PC-3 (cell line): ENCODE measurements at regions not wholly inside any gene's neighbourhood (a gene's known extent, or its start where the extent isn't known, plus 50 kb on each side); places are given as distances from the start of the nearest gene placed in this dataset.

ENCODE experiments used
- ATAC-seq: fragments of 200-7000 bp; cut with Tn5 transposase; 2 replicates; pipeline ENCODE4 v1.9.1; 2020; ENCODE audit warnings: mild to moderate bottlenecking, moderate library complexity
- BruUV-seq: library from RNA; stranded (reverse); fragments of 400-500 nt; replicated peaks from 2 replicates; lab custom pipeline; 2021; lab: Mats Ljungman, UMichigan
- CTCF ChIA-PET: fragments of 300-600 bp; sonication (Branson Sonifier 250); formaldehyde crosslinking; loops from one replicate; lab custom pipeline; 2022; ENCODE audit warnings: antibody characterized with exemption; lab: Charles Lee
- POLR2A ChIA-PET: fragments of 300-600 bp; sonication (Branson Sonifier 250); formaldehyde crosslinking; loops from one replicate; lab custom pipeline; 2022; ENCODE audit warnings: antibody characterized with exemption; ENCODE audit not compliant: unreplicated experiment; lab: Charles Lee
- DNase-seq: peaks from one replicate; pipeline ENCODE4 v3.0.0-alpha.2; 2015
- H2AFZ ChIP-seq: fragments of 300-600 bp; sonication (generic); 2 replicates; pipeline ENCODE4 v1.6.0; 2016; ENCODE audit warnings: antibody characterized with exemption, low read length
- H3F3A ChIP-seq: fragments of 300-600 bp; sonication (generic); one replicate; pipeline ENCODE4 v1.6.0; 2017; ENCODE audit warnings: antibody characterized with exemption, low read length, control low read depth, mild to moderate bottlenecking; ENCODE audit not compliant: unreplicated experiment
- H3K27ac ChIP-seq: fragments of 300-600 bp; sonication (generic); 2 replicates; pipeline ENCODE4 v1.5.1; 2016; ENCODE audit warnings: mild to moderate bottlenecking, low read length
- H3K27me3 ChIP-seq: fragments of 300-600 bp; sonication (generic); 2 replicates; pipeline ENCODE4 v1.6.1; 2016; ENCODE audit warnings: low read length, mixed read lengths
- H3K36me3 ChIP-seq: fragments of 300-600 bp; sonication (generic); 2 replicates; pipeline ENCODE4 v1.6.1; 2016; ENCODE audit warnings: low read depth, mixed run types, low read length, mixed read lengths
- H3K4me1 ChIP-seq: fragments of 300-600 bp; sonication (generic); 2 replicates; pipeline ENCODE4 v1.5.1; 2016; ENCODE audit warnings: low read length; ENCODE audit not compliant: insufficient read depth
- H3K4me2 ChIP-seq: fragments of 300-600 bp; sonication (generic); 2 replicates; pipeline ENCODE4 v1.6.0; 2016; ENCODE audit warnings: low read length
- H3K4me3 ChIP-seq: fragments of 300-600 bp; sonication (generic); 2 replicates; pipeline ENCODE4 v1.5.1; 2016; ENCODE audit warnings: mild to moderate bottlenecking, low read length, mixed read lengths
- H3K79me2 ChIP-seq: fragments of 300-600 bp; sonication (generic); 2 replicates; pipeline ENCODE4 v1.6.1; 2017; ENCODE audit warnings: low read length, mixed read lengths
- H3K9ac ChIP-seq: fragments of 300-600 bp; sonication (generic); 2 replicates; pipeline ENCODE4 v1.6.0; 2016; ENCODE audit warnings: mild to moderate bottlenecking, low read length
- H3K9me2 ChIP-seq: fragments of 300-600 bp; sonication (generic); replicated peaks from 2 replicates; pipeline ENCODE4 v1.6.1; 2016; ENCODE audit warnings: mixed run types, low read length, mixed read lengths
- H3K9me3 ChIP-seq: fragments of 300-600 bp; sonication (generic); 2 replicates; pipeline ENCODE4 v1.6.1; 2016; ENCODE audit warnings: low read length, mixed read lengths
- H4K20me1 ChIP-seq: fragments of 300-600 bp; sonication (generic); 2 replicates; pipeline ENCODE4 v1.6.1; 2016; ENCODE audit warnings: low read length, mixed read lengths
- EZH2 ChIP-seq: fragments of 300-600 bp; sonication (generic); IDR thresholded peaks from one replicate; pipeline ENCODE4 v1.6.1; 2017; ENCODE audit warnings: antibody characterized with exemption, mild to moderate bottlenecking, low read length; ENCODE audit not compliant: unreplicated experiment
- EZH2phosphoT487 ChIP-seq: fragments of 300-600 bp; sonication (generic); IDR thresholded peaks from 2 replicates; pipeline ENCODE4 v1.6.1; 2018; ENCODE audit warnings: mild to moderate bottlenecking, antibody characterized with exemption, low read length, borderline replicate concordance
- intact Hi-C: fragments of 100-400 bp; cut with micrococcal nuclease; formaldehyde crosslinking; loops from 2 replicates; pipeline ENCODE4 v1.9.0; 2023
- TF ChIP-seq, protein P1 (sequence below): fragments of 300-600 bp; sonication (generic); conservative IDR thresholded peaks from 2 replicates; pipeline ENCODE4 v1.5.1; 2017; ENCODE audit warnings: antibody characterized with exemption, low read depth, mild to moderate bottlenecking, low read length

DNA sequence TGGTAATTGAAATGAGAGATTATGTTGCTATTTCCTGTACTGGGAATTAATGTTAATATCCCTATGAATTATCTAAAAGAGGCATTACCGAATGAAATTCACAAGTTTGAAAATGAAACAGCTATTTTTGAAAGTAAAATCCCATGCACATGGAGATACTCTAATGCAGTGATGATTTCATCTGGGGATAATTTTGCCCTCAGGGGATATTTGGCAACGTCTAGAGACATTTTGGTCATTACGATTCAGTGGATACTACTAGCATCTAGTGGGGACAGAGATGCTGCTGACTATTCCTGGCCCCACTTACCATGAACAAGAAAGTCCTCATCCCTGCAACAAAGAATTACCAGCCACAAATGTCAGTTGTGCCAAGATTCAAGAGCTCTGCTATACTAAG lies 500.9 kb downstream of the EFNA5 start:
- Histone ChIP-seq H3K79me2 (no peaks in the 10 kb centered on the region), H3K4me2 (no peak overlapping the region), H3K9me2 (no peaks in the 10 kb centered on the region), H3K9ac (no peak overlapping the region), H3K4me1 (no peaks in the 10 kb centered on the region), H2AFZ (no peak overlapping the region), H3F3A (no peaks in the 10 kb centered on the region), H3K27ac (no peak overlapping the region), H4K20me1 (no peaks in the 10 kb centered on the region), H3K27me3 (no peaks in the 10 kb centered on the region), H3K4me3 (no peak overlapping the region), H3K9me3 (peaks cover 5% of the 10 kb centered on the region; the same call in 1 of the 2 replicates), H3K36me3 (peaks cover 3% of the 10 kb centered on the region; the same call in 1 of the 2 replicates)
- no peak for ATAC-seq
- no peak for DNase-seq
- BruUV-seq, result no TSS peak
- intact Hi-C loops, result no loop called here
- POLR2A ChIA-PET, result no interaction called here
- CTCF ChIA-PET, result no interaction called here
- no peak for TF ChIP-seq EZH2
- TF ChIP-seq, protein P1, sequence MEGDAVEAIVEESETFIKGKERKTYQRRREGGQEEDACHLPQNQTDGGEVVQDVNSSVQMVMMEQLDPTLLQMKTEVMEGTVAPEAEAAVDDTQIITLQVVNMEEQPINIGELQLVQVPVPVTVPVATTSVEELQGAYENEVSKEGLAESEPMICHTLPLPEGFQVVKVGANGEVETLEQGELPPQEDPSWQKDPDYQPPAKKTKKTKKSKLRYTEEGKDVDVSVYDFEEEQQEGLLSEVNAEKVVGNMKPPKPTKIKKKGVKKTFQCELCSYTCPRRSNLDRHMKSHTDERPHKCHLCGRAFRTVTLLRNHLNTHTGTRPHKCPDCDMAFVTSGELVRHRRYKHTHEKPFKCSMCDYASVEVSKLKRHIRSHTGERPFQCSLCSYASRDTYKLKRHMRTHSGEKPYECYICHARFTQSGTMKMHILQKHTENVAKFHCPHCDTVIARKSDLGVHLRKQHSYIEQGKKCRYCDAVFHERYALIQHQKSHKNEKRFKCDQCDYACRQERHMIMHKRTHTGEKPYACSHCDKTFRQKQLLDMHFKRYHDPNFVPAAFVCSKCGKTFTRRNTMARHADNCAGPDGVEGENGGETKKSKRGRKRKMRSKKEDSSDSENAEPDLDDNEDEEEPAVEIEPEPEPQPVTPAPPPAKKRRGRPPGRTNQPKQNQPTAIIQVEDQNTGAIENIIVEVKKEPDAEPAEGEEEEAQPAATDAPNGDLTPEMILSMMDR, result no peak
- TF ChIP-seq EZH2phosphoT487, result no peak

DNA sequence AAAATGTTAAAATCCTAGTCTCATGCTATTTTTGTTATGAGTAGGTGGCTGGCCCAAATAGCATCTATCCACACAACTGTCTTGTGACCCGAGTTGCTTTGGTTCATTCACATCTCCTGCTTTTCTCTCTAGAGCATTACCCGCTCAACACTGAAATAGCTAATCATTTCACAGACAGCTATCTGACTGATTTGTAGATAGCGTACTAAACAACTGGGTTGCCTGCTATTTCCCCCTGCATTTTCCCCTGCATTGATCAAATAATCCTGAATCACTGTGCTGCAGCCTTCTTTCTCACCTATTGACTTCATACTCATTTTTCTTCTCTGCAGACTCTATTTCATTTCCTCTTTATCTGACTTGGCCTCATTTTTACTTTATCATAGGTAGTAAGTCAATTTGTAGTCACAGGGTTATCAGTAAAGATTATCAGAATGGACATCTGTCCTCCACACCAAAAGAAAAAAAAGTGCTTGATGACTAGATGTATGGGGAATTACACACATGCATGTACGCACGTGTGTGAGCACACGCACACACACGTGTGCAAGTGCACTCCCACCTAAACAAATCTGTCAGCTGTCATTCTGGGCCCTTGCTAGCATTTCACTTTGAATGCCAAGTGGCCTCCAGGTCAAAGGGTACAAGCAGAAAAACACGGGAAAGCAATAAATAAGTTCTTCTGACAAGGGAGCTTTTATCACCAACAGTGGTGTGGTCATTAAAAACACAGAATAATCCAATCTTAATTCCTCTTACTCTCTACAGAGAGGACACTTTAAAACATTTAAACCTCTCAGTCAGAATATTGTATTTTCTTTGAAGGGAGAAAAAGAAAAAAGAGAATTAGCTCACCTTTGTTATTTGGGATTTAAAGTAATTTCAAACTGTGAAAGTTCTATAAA lies 501.6 kb downstream of the EFNA5 start:
- no TSS peak for BruUV-seq
- Histone ChIP-seq H3K79me2 (no peaks in the 10 kb centered on the region), H3K27ac (no peak overlapping the region), H3K4me2 (no peak overlapping the region), H3K9me3 (peaks cover 5% of the 10 kb centered on the region; the same call in 1 of the 2 replicates), H4K20me1 (no peaks in the 10 kb centered on the region), H3K9me2 (no peaks in the 10 kb centered on the region), H3F3A (no peaks in the 10 kb centered on the region), H3K4me1 (no peaks in the 10 kb centered on the region), H3K4me3 (no peak overlapping the region), H3K36me3 (peaks cover 3% of the 10 kb centered on the region; the same call in 1 of the 2 replicates), H3K9ac (no peak overlapping the region), H3K27me3 (no peaks in the 10 kb centered on the region), H2AFZ (no peak overlapping the region)
- TF ChIP-seq, protein P1, result no peak
- TF ChIP-seq EZH2 (no peak), EZH2phosphoT487 (no peak)
- intact Hi-C loops, result no loop called here
- ATAC-seq (no peak), DNase-seq (no peak)
- ChIA-PET CTCF (no interaction called here), POLR2A (no interaction called here)

DNA sequence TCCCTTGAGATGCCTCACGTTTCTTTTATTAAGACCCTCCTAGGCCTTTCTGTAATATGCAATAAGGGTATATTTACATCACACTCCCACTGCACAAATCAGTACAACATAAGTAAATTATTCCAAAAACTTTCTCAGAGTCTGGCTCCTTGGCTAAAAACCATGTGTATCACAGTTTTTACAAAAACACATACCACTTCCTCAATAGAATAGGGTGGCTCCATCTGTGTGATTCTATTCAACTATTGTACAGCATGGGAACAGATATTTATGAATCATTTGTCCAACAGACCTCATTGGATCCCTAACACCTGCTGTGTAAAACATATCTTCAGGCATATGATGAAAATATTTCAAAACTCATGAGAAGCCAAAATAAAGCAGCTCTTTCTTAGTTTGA lies 502.7 kb downstream of the EFNA5 start:
- H3K4me2 ChIP-seq, result no peak overlapping the region
- no peak overlapping the region for H3K9ac ChIP-seq
- no peak for TF ChIP-seq EZH2
- TF ChIP-seq, protein P1, result no peak
- TF ChIP-seq EZH2phosphoT487, result no peak
- H3K27ac ChIP-seq, result no peak overlapping the region
- DNase-seq, result no peak
- H3K36me3 ChIP-seq, result peaks cover 3% of the 10 kb centered on the region; the same call in 1 of the 2 replicates
- no peaks in the 10 kb centered on the region for H3K79me2 ChIP-seq
- no peak overlapping the region for H2AFZ ChIP-seq
- H3F3A ChIP-seq, result no peaks in the 10 kb centered on the region
- no peaks in the 10 kb centered on the region for H3K4me1 ChIP-seq
- ATAC-seq, result no peak
- no peak overlapping the region for H3K4me3 ChIP-seq
- no peaks in the 10 kb centered on the region for H4K20me1 ChIP-seq
- POLR2A ChIA-PET, result no interaction called here
- peaks cover 5% of the 10 kb centered on the region; the same call in 1 of the 2 replicates for H3K9me3 ChIP-seq
- CTCF ChIA-PET, result no interaction called here
- no peaks in the 10 kb centered on the region for H3K27me3 ChIP-seq
- no peaks in the 10 kb centered on the region for H3K9me2 ChIP-seq
- intact Hi-C loops, result no loop called here
- BruUV-seq, result no TSS peak
